CD4-positive, alpha-beta T cell treated with Interleukin-2 at 100 ng/mL for 4 hours (primary cell): ENCODE measurements at regions not wholly inside any gene's neighbourhood (a gene's known extent, or its start where the extent isn't known, plus 50 kb on each side); places are given as distances from the start of the nearest gene placed in this dataset.
"Not testable (repeated sequence)": the region's sequence is repeated elsewhere in the genome, so short reads cannot be mapped to it uniquely, and the experiment has no call there.

Experiments used
- DNase-seq: peaks from one replicate; pipeline ENCODE4 v3.0.0-alpha.2; 2020; ENCODE audit warnings: low spot score

DNA sequence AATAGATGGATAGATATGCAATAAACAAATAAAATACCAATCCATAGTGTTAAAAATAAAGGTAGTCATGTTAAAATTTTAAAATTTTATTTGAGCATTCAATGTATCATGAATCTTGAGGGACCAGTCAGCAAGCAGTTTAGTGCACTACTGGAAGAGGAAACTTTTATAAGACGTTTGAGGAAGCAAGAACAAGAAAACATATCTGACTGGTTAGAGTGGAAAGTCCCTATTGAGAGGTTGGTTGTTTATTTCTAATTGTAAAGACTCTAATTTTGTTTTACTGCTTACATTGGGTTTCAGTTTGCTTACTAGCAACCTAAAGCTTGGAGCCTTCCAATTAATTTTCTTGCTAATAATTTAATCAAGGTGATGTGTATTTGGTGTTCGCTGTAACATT lies 786.2 kb downstream of the RAB28 start:
- DNase-seq = no peak

DNA sequence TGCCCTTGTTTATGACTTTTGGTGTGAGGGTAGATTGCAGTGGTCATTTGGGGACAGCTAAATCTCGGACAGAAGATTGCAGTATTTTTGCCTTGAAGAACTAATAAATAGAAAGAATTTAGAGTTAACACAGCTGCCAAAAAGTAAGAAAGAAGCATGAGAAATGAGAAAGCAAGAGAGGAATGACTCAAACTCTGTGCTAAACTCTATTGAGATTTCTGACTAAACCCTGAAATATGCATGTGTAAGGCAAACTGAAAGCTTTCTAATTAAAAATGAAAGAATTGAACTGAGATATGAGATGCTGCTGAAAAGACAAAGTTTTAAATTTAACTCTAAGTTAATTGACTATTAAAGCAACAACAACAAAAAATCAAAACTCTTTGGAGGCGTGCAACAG lies 791.3 kb downstream of the RAB28 start:
- DNase-seq = no peak

DNA sequence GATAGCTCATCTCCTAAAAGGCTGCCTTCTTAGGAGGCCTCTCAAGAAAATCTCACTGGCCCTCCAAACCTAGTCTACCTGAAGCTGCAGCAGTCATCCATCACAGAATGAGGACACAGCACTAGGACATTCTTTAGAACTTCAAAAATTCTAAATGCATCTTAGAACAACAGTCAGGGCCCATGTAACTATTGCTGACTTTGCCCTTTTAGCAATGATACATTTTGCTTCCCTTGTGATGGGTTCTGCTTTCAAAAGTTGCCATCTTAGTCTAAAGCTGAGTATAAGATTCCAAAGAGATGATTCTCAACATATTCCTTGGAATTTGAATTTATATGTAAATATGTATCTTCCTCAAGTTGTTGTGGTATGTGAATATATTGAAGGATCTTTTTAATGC lies 793.0 kb downstream of the RAB28 start:
- DNase-seq = no peak

DNA sequence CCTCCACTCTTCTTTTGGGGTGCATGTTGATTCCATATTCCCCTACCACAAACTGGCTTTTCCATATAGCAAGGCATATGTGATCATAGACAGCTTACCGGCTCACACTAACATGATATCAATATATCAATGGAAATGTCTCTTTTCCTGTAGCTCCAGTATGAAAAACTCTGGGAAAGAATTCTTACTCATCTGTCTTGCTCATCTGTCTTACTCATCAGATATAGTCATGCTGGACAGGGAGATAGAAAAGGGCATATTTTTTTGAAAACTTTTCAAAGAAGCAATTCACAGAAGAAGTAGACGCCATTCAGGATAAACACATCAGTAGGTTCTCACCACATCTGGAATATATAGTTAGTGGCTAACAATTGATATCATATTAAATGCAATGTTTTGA lies 794.7 kb downstream of the RAB28 start:
- no peak for DNase-seq

DNA sequence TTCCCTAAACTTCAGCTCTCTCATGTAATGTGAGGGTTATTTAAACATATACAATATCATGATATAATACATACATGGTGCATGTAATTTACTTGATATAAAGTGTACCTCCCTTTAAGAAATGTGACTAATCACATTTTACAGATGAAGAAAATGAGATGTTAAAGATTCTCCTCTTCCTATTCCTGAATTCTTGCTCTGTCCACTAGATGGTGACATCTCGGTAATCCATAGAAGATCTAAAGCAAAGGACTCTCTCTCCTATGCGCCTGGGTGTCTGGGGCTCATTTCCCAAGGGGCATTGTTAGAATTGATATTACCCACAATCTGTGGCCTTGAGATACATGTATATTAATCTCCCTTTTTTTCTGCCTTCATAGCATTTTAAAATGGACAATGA lies 804.9 kb downstream of the RAB28 start:
- no peak for DNase-seq

DNA sequence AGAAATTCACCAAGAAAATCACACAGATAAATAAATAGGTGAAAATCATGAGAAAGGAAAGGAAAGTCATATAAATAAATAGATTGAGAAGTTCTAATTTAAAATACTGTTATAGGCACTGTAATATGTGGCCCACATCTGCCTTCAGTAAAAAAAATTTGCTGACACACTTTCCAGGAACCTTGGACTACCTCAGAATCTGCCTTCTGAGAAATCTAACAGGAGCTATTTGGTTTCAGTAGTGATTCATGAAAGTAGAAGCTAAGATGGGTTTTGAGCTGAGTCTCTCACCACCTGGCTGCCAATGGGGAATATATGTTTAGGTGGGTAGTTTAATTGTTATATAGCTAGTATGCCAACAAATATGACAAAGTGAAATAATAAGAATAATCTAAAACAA lies 810.0 kb downstream of the RAB28 start:
- no peak for DNase-seq

DNA sequence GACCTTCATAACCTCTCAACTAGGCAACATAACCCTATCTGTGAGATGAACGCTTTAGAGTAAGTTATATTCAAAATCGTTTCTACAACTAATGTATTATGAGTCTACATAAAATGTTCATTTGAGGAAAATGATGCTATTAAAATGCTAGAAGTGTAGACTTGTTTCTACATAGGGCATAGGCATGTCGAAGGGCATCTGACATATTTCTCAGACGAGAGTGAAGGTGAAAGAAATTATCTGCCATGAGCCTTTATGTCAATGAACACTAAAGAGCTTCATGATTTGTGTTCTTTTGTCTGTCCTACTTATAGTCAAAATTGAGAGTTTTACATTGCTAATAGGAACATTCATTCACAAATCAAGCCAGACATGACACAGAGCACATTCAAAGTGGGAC lies 811.8 kb downstream of the RAB28 start:
- no peak for DNase-seq

DNA sequence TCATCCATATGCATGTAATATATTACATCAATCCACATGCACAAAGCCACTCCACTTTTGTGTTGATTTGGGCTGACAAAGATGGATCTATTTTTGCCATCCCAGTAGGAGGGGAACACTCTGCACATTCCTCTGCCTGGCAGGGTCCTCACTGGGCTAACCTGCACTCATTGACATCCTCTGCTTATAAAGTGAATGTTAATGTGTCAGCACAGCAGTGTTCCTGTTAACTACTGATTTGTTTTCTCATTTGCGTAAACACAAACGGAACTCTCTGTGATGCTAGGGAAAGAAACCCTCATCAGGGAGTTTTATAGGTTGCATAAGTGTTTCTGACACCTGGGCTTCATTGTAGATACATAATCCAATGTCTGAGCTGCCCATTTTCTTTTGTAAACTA lies 826.0 kb downstream of the RAB28 start:
- no peak for DNase-seq

DNA sequence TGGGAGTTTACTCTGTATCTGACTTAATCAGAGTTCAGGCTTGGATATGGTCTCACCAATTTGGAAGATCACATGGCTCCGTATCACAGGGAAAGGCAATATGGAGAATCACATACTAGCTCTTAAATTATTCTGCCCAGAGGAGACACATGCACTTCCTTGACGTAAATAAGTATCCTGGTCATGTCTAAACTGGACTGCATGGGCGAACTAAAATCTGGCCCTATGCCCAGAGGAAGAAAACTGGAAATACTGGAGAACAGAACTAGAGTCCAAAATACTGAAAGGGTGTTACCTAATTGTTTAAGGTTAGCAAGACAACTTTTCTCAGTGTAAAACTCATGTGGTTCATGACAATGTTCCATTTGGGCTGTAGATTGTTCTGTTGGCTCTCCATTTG lies 832.3 kb downstream of the RAB28 start:
- no peak for DNase-seq

DNA sequence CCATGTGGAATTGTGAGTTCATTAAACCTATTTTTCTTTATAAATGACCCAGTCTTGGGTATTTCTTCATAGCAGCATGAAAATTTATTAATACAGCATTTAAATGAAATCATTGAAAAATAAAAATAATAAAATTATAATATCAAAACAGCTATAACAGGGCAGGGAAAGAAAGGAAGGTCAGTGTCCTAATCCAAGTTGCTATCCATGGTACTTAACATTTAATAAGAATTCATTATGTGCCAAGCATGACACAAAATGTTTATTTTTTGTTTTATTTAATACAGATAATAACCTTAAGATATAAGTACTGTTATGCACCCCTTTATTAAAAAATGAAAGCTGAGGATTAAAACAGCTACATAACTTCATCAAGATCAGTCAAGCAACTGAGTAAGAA lies 838.4 kb downstream of the RAB28 start:
- no peak for DNase-seq

DNA sequence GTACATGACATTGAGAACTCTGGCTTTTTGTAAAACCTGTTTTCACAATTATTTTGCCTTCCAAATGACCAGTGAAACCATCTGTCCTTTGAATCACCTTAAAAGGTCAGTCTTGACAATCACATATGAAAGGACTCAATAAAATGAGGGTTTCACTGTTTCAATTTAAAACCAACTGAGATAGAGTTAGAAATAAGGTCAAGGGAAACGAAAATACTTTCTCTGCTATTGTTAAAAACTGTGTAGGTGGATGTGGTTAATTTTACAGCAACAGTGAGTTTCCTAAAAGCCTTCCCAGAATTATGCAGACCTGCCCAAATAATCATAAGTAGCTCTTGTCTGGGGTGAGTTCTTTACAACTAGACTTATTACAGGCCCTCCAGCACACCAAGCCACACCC lies 839.9 kb downstream of the RAB28 start:
- DNase-seq = no peak

DNA sequence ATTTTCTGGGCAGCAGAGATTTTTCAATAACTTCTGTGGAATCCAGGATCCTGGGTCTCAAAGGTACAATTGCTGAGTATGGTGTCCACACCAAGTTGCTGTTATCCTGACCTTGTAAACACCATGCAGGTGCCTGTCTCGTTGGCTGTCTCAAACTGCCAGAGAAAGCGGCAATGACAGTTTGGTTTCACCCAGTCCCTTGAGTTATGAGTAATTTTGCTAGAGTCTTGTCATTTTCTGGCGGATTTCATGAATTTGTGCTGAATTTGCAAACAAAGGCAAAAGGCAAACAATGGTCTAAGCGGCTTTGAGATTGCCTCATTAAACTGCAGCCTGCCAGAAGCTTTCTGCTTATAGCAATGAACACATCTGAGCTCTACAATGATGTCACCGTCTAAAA lies 847.9 kb downstream of the RAB28 start:
- DNase-seq = no peak

DNA sequence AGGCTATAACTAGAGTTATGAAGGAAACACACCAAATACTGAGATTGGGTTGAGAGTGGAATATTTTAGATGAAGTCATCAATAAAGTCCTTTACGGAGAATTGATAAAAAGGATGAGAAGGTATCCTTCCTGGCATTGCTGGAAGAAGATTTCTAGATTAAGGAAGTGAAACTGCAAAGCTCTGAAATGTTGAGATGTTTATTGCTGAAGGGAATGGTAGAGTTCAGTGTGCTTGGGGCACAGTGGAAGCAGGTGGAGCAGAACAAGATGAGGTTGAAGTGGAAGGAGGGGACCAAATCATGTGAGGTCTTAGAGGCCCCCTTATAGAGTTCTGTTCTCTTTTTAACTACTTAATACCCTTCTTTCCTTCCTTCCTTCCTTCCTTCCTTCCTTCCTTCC lies 848.5 kb downstream of the RAB28 start:
- no peak for DNase-seq

DNA sequence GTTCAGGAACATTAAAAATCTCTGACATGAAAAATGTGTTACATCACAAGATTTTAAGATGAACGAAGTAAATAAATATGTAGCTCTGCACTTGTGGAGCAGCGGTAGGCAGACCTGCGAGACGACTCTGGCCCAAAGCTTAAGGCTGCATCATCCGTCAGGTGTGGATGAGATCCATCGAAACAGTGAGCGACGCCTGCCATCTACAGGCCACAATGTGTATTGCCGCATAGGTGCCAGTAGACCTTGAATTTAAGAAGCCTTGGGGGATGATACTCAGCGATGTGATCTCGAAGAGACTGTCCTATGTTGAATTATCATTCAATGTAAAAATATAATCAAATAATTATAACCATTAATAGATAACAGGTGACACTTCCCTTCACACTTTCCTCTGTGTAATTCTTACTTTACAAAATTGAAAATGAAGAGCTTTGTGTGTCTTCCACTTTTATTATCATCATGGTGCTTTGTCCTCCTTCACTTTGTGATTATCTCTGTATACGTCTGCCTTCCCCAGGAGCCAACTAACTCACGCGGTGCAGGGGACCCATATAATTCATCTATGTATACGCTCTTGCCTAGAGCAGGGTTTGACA lies 851.0 kb downstream of the RAB28 start:
- DNase-seq = peak; percentile 66

DNA sequence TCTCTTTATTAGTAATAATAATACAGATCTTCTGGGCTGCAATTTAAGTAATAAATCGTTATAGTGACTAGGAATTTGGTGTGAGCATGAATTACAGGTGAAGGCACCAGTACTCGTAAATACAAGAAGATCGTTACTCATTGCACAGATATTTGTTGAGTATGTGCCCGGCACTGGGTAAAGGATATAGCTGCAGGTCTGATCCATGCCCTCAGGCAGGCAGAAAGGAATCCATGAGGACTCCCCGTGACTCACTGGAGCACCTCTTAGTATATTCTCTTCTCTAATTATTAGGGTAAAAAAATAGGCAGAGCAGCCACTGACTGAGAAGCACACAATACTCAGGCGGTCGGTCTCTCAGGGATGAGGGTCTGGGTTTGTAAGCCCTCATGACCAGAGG lies 868.3 kb downstream of the RAB28 start:
- DNase-seq = no peak

DNA sequence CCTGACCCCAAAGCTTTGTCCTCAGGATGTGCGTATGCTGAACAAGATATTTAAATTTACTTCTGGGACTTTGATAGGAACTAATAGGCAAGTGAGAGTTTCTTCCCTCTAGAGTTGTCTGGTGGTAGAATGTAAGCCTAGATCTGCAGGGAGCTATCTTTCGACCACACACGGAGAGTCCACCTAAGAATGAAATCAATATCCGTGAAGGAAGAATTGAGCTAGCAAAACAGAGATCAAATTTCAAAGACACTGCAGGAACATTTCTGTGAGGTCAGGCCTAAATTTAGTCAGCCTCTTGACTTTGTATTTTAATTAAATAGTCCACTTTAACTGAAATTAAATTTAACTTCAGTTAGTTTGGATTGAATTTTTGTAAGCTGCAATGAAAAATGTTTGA lies 871.3 kb downstream of the RAB28 start:
- no peak for DNase-seq

DNA sequence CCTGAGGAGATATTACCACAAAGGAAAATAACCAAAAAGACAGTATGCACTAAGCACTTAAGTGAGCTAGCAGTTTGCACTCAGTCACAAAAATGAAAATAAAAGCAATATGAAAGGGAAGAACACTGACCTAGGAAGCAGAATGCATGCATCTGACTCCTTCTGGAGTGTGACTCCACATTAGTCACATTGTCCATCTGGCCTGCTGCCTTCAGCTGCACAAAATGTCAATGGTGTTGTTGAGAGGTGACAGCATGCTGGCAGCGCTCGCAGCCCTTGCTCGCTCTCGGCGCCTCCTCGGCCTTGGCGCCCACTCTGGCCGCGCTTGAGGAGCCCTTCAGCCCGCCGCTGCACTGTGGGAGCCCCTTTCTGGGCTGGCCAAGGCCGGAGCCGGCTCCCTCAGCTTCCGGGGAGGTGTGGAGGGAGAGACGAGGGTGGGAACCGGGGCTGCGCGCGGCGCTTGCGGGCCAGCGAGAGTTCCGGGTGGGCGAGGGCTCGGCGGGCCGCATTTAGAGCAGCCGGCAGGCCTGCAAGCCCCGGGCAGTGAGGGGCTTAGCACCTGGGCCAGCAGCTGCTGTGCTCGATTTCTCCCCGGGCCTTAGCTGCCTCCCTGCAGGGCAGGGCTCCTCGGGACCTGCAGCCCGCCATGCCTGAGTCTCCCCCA lies 874.8 kb downstream of the RAB28 start:
- DNase-seq = not testable (repeated sequence)

DNA sequence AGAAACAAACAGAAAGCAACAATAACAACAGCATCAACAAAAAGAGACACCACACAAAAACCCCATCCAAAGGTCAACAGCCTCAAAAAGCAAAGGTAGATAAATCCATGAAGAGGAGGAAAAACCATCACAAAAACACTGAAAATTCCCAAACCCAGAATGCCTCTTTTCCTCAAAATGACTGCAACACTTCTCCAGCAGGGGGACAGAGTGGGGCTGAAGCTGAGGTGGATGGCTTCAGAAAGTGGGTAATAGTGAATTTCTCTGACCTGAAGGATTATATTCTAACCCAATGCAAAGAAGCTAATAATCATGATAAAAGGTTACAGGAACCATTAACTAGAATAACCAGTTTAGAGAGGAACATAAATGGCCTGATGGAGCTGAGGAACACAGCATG lies 888.2 kb downstream of the RAB28 start:
- no peak for DNase-seq

DNA sequence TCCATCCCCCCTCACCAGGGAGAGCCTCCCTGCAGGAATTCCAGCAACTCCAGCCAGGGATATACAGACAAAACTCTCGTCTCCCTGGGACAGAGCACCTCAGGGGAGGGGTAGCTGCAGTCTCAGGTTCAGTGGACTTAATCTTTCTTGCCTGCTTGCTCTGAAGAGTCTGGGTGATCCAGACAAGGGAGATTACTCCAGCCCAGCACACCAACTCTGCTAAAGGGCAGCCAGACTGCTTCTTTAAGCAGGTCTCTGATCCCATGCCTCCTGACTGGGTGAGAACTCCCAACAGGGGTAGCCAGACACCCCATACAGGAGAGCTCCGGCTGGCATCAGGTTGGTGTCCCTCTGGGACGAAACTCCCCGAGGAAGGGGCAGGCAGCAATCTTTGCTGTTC lies 888.7 kb downstream of the RAB28 start:
- DNase-seq = no peak

DNA sequence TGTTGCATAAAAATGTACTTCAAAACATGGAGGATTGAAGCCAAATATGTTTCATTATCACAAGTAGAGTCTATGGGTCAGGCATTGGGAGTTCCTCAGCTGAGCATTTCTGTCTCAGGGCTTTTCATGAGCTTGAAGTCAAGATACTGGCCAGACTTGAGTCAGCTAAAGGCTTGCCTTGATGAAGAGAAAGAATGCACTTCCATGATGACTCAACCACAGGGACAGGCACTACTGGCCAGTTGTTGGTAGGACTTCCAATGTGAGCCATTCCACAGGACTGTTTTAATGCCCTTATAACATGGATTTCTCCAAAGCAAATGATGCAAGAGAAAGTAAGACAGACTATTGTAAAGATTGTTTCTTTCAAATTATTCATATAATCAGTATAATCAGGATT lies 895.6 kb downstream of the RAB28 start:
- DNase-seq = no peak

DNA sequence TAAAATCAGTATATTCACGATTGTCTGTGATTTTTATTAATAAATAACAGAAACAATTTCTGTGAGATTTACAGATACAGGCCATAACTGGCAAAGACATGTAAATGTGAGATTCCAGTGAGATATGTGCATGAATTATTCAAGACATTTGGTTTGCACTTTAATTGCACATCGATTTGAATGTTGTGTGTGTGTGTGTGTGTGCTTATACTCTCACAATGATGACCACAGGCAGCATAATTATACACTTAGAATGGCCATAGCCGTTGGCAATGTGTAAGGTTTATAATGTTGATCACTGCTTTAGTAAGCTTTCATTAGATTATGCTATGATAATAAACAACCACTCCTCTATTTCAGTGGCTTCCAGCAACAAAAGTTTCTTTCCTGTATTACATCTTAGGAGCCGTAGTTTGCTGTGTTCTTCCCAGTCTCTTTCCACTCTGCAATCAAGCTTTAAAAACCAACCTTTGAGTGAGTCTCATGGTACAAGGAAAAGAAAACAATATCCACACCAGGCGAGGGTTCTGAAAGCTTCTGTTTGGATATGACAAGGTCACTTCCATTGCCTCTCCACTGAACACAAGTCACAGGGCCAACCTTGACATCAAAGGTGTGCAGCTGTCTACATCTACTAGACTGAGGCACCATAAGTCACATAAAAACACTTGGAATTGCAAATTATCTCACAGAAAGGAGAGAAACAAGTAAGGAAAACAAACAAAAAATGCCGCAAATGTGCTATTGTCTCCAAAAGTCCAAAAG lies 897.7 kb downstream of the RAB28 start:
- DNase-seq = no peak

DNA sequence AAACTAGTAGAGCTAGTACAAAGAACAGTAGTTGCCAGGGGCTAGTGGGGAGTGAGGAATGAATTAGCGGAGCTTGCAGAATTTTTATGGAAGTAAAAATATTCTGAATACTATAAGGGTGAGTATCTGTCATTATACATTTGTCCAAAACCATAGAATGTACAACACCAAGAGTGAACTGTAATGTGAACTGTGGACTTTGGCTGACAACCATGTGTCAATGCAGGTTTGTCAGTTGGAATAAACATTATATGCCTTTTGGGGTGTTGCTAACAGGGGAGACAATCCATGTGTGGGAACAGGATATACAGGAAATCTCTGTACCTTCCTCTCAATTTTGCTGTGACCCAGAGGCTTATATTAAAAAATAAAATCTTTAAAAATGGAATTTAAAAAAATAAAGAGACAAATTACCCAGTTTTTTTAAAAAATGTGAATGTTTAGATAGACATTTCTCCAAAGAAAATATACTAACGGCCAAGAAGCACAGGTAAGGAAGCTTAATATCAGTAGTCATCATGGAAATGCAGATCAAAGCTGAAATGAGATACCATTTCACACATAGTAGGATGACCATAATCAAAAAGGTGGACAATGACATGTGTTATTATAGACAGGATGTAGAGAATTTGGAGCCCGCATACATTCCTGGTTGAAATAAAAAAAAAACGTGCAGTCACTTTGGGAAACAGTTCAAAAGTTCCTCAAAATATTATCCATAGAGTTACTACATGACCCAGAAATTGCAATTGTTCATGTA lies 899.8 kb downstream of the RAB28 start:
- no peak for DNase-seq

DNA sequence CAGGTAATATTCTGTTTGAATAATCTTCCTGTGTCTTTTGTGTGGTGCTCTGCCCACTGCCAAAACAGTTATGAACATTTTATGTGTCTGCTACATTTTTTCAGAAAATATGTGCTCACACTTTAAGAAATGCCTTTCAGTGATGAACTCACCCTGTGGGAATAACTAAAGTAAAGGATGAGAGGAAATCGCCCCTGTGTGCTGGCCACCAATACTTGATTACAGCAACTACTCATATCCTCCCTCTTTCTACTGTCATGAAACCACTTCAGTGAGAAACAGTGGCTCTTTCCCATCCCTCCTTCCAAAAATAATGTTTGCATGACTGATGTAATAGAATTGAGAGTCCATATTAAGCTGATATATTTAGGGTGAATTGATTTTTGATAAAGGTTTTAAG lies 900.9 kb downstream of the RAB28 start:
- no peak for DNase-seq
